ENCODE measurements at regions not wholly inside any gene's neighbourhood (a gene's known extent, or its start where the extent isn't known, plus 50 kb on each side); places are given as distances from the start of the nearest gene placed in this dataset.

DNA sequence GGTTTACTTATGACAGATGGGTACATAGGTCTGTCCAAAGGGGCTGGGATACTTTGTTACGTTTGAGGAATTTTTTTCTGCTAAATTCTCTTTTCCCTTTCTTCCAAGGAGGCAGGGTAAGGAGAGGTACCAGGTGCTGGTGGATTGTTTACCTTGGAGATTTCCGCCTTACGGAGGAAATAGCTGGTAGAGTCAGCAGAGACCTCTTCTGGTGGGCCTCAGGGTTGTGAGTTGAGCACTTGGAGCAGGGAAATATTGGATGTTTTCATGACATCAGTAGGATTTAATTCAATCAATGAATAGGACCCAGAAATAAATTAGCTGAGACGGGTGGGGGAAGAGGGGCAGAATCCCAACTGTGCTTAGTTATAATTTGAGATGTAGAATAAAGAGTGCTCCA lies 60.0 kb upstream of the TAF11L2 start:
- no peak for TF ChIP-seq POLR2AphosphoS5 (IDR thresholded peaks at IDR 0.05)
- TF ChIP-seq POLR2A (IDR thresholded peaks at IDR 0.05), result no peak
- TF ChIP-seq EP300 (IDR thresholded peaks at IDR 0.05), result no peak
- TF ChIP-seq CTCF (IDR thresholded peaks at IDR 0.05), result no peak
- DNase-seq, result no peak
- Histone ChIP-seq H3K36me3 (no peaks in the 10 kb centered on the region), H3K4me1 (no peaks in the 10 kb centered on the region), H3K4me3 (no peak overlapping the region), H3K9me3 (no peaks in the 10 kb centered on the region), H3K27me3 (no peaks in the 10 kb centered on the region), H3K27ac (no peak overlapping the region)
- 93 to 94% methylated on average over 4 of the region's 4 CpGs for WGBS, 2 donors
- intact Hi-C loops (cut with DNase I), result no loop called here

- H3K9me3 ChIP-seq, result no peaks in the 10 kb centered on the region
- no peaks in the 10 kb centered on the region for H3K36me3 ChIP-seq
- no peak for DNase-seq
- no peak overlapping the region for H3K4me3 ChIP-seq
- no peak for TF ChIP-seq CTCF (IDR thresholded peaks at IDR 0.05)
- TF ChIP-seq EP300 (IDR thresholded peaks at IDR 0.05), result no peak
- no peak for TF ChIP-seq POLR2AphosphoS5 (IDR thresholded peaks at IDR 0.05)
- no peaks in the 10 kb centered on the region for H3K4me1 ChIP-seq
- H3K27ac ChIP-seq, result no peak overlapping the region
- H3K27me3 ChIP-seq, result no peaks in the 10 kb centered on the region
- intact Hi-C loops (cut with DNase I), result no loop called here
Observed at GRCh38 chr5:17439956-17440355, 58.1 kb upstream of the TAF11L2 start.

DNA sequence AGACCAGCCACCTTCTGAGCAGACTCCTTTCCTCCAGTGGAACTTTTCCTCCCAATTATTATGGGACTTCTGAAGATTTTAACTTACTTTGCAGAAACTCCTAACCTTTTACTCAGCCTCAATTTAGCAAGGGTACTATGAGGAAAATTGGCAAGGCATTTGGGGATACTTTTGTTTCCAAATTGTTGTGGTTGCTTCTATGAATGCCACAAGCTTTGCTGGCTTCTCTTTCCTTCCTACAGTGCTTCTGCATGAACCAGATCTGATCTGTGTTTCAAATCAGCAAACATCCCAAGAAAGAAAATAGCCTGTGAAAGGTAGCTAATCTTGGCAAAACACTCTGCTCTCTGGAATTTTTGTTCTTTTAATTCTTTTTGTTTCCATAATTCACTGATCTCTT lies 57.3 kb upstream of the TAF11L2 start:
- Histone ChIP-seq H3K4me1 (no peaks in the 10 kb centered on the region), H3K27ac (no peak overlapping the region), H3K36me3 (no peaks in the 10 kb centered on the region), H3K9me3 (no peaks in the 10 kb centered on the region), H3K27me3 (no peaks in the 10 kb centered on the region), H3K4me3 (no peak overlapping the region)
- TF ChIP-seq EP300 (IDR thresholded peaks at IDR 0.05) (no peak), POLR2AphosphoS5 (IDR thresholded peaks at IDR 0.05) (no peak), POLR2A (IDR thresholded peaks at IDR 0.05) (no peak), CTCF (IDR thresholded peaks at IDR 0.05) (no peak)
- no peak for DNase-seq
- intact Hi-C loops (cut with DNase I), result no loop called here

DNA sequence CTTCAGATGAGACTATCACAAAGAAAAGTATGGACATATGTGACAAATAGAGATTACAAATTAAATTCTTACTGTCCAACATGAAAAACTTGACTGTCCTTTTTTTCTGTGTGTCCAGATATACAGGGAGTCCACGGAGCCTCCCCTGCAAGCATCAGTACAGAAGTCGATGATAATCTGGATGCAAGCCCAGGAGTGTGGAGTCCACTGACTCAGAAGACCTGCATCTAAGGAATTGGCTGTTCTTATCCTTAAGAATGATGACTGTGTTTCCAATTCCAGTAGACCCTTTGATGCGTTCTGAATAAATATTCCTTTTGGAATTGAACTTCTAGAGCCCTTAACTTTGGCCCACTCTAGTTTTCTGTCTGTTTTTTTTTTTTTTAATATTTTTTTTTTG lies 56.7 kb upstream of the TAF11L2 start:
- H3K9me3 ChIP-seq, result no peaks in the 10 kb centered on the region
- intact Hi-C loops (cut with DNase I), result no loop called here
- no peaks in the 10 kb centered on the region for H3K27me3 ChIP-seq
- no peaks in the 10 kb centered on the region for H3K4me1 ChIP-seq
- TF ChIP-seq POLR2AphosphoS5 (IDR thresholded peaks at IDR 0.05), result no peak
- TF ChIP-seq EP300 (IDR thresholded peaks at IDR 0.05), result no peak
- no peak for TF ChIP-seq POLR2A (IDR thresholded peaks at IDR 0.05)
- DNase-seq, result no peak
- no peaks in the 10 kb centered on the region for H3K36me3 ChIP-seq
- H3K4me3 ChIP-seq, result no peak overlapping the region
- no peak overlapping the region for H3K27ac ChIP-seq
- WGBS, 2 donors, result 93 to 94% methylated on average over 3 of the region's 3 CpGs

GRCh38 chr5:17443333-17444130 lies 54.5 kb upstream of the TAF11L2 start:
- H3K4me1 ChIP-seq, result no peaks in the 10 kb centered on the region
- H3K36me3 ChIP-seq, result no peaks in the 10 kb centered on the region
- intact Hi-C loops (cut with DNase I), result no loop called here
- TF ChIP-seq EP300 (IDR thresholded peaks at IDR 0.05), result no peak
- no peak for TF ChIP-seq POLR2AphosphoS5 (IDR thresholded peaks at IDR 0.05)
- no peak for TF ChIP-seq CTCF (IDR thresholded peaks at IDR 0.05)
- TF ChIP-seq POLR2A (IDR thresholded peaks at IDR 0.05), result no peak
- no peak overlapping the region for H3K4me3 ChIP-seq
- DNase-seq, result no peak
- H3K27ac ChIP-seq, result no peak overlapping the region
- no peaks in the 10 kb centered on the region for H3K27me3 ChIP-seq
- no peaks in the 10 kb centered on the region for H3K9me3 ChIP-seq
- WGBS, 2 donors, result 94 to 95% methylated on average over 23 of the region's 23 CpGs
